ENCODE measurements at regions not wholly inside any gene's neighbourhood (a gene's known extent, or its start where the extent isn't known, plus 50 kb on each side); places are given as distances from the start of the nearest gene placed in this dataset.

DNA sequence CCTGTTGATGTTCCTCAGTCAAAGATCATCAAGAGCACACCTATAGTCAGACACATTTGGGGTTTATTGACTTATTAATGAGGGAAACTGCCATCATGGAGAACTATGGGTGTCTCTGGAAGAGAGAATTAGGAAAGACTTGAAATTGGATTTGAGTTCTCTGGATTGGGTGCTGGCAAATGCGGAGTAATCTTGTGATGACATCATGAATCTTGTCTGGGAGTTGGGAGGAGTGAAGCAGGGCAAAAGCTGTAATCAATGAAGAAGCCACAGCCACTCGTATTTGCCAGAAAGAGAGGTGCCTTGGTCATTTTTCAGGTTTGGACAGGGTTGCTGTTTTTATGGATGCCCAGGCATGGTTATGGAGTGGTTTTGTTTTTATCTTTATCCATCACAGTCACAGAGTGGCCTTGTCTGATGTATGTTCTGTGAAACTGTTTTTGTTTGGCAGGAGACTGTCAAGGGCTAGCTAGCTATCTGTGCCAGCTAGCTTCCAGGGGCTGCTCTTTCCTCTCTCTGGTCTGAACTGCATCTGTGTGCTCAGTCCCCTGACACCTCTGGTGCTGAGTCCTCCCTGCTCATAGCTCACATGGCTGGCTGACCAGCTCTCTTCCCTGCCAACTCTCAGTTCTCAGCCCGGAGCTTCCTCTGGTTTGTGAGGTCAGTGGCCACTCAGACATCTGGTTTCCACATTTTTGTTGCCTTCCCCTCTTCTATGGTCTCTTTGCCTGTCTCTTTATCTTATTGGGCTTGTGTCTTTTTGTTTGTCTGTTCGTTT lies 193.4 kb upstream of the RMP24 start:
- Histone ChIP-seq H3K4me1 (no peaks in the 10 kb centered on the region), H3K4me2 (ENCODE audit: low read length) (no peak overlapping the region), H3K9ac (no peak overlapping the region), H2AFZ (no peak overlapping the region), H3K79me2 (no peaks in the 10 kb centered on the region), H3K36me3 (ENCODE audit: control insufficient read depth, insufficient read depth, low read length) (no peaks in the 10 kb centered on the region), H3K9me3 (ENCODE audit: control insufficient read depth, low read length) (no peaks in the 10 kb centered on the region), H3K27ac (no peak overlapping the region), H3K4me3 (ENCODE audit: low read depth, low read length) (no peak overlapping the region), H3K27me3 (ENCODE audit: control insufficient read depth, insufficient read depth, low read length) (no peaks in the 10 kb centered on the region)
- TF ChIP-seq, protein P1, sequence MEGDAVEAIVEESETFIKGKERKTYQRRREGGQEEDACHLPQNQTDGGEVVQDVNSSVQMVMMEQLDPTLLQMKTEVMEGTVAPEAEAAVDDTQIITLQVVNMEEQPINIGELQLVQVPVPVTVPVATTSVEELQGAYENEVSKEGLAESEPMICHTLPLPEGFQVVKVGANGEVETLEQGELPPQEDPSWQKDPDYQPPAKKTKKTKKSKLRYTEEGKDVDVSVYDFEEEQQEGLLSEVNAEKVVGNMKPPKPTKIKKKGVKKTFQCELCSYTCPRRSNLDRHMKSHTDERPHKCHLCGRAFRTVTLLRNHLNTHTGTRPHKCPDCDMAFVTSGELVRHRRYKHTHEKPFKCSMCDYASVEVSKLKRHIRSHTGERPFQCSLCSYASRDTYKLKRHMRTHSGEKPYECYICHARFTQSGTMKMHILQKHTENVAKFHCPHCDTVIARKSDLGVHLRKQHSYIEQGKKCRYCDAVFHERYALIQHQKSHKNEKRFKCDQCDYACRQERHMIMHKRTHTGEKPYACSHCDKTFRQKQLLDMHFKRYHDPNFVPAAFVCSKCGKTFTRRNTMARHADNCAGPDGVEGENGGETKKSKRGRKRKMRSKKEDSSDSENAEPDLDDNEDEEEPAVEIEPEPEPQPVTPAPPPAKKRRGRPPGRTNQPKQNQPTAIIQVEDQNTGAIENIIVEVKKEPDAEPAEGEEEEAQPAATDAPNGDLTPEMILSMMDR (IDR thresholded peaks at IDR 0.05): no peak

DNA sequence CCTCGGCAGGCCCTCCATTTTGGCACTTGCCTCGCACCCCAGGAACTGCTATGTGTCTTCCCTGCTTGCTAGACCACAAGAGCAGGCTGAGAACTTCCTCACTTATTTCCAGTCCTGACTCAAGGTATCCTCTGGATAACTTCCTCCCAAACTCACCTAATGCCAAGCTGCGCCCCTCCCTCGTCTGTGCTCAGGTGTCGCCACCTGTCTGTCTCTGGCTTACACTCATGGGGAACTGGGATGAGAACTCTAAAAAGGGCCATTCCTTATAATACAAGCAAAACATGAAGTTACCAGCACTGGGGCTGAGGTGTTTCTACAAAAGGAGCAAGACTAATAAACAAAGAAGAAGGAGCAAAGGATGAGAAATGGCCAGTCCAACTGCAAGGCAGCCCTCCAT lies 191.5 kb upstream of the RMP24 start:
- H3K4me2 ChIP-seq (ENCODE audit: low read length): no peak overlapping the region
- H3K4me3 ChIP-seq (ENCODE audit: low read depth, low read length): no peak overlapping the region
- H3K79me2 ChIP-seq: no peaks in the 10 kb centered on the region
- no peaks in the 10 kb centered on the region for H3K36me3 ChIP-seq (ENCODE audit: control insufficient read depth, insufficient read depth, low read length)
- no peak overlapping the region for H3K9ac ChIP-seq
- no peaks in the 10 kb centered on the region for H3K27me3 ChIP-seq (ENCODE audit: control insufficient read depth, insufficient read depth, low read length)
- no peaks in the 10 kb centered on the region for H3K9me3 ChIP-seq (ENCODE audit: control insufficient read depth, low read length)
- TF ChIP-seq, protein P1 (IDR thresholded peaks at IDR 0.05): no peak
- H3K4me1 ChIP-seq: no peaks in the 10 kb centered on the region
- no peak overlapping the region for H2AFZ ChIP-seq
- no peak overlapping the region for H3K27ac ChIP-seq

DNA sequence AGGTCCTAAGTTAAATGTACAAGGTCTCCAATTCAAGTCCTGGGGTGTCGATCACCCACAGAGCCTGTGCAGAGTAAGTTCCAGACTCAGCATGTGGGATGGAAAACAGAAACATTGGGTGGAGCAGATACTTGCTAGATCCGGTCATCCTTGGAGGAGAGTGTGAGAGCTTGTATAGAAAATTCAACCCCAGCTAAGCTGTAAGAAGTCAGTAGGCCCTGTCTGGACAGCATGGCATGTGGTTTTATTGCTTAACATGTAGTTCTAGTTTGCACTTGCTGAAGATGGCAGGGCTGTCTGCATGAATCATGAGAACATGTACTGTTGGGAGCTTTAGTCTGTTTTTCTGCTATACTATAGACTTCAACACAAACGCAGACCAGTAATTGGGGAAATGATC lies 189.6 kb upstream of the RMP24 start:
- no peaks in the 10 kb centered on the region for H3K36me3 ChIP-seq (ENCODE audit: control insufficient read depth, insufficient read depth, low read length)
- no peaks in the 10 kb centered on the region for H3K9me3 ChIP-seq (ENCODE audit: control insufficient read depth, low read length)
- no peak overlapping the region for H2AFZ ChIP-seq
- H3K27ac ChIP-seq: no peak overlapping the region
- no peak overlapping the region for H3K4me2 ChIP-seq (ENCODE audit: low read length)
- no peaks in the 10 kb centered on the region for H3K4me1 ChIP-seq
- TF ChIP-seq, protein P1 (IDR thresholded peaks at IDR 0.05): no peak
- H3K27me3 ChIP-seq (ENCODE audit: control insufficient read depth, insufficient read depth, low read length): no peaks in the 10 kb centered on the region
- no peak overlapping the region for H3K9ac ChIP-seq
- H3K79me2 ChIP-seq: no peaks in the 10 kb centered on the region
- H3K4me3 ChIP-seq (ENCODE audit: low read depth, low read length): no peak overlapping the region

DNA sequence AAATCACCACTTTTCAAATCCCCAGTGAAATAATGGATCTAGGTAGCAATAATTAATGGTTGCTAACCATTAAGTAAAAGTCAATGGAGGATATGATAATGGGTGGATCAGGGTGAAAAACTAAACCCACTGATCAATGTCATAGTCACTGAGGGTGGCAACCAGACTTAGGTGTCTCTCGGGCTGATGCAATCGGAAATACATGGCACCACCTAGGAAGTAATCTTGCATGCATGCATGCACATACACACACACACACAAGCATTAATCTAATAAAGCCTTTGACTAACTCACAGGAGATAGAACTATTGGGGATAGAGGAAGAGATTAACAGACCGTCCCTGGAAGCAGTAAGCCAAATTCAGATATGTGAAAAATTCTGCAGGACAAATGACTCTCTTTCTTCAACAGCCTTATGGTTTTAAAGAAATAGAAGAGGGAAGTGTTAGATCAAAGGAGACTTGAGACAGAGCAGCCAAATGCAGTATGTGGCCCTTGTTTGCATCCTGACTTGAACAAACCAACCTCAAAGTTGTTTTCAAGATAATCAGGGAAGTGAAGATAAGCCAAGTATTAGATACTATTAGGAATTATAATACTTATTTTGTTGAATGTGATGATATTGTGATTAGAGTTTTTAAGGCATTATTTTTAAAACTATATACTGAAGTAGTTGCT lies 186.0 kb upstream of the RMP24 start:
- H3K4me3 ChIP-seq (ENCODE audit: low read depth, low read length): no peak overlapping the region
- no peaks in the 10 kb centered on the region for H3K9me3 ChIP-seq (ENCODE audit: control insufficient read depth, low read length)
- H2AFZ ChIP-seq: no peak overlapping the region
- H3K27me3 ChIP-seq (ENCODE audit: control insufficient read depth, insufficient read depth, low read length): no peaks in the 10 kb centered on the region
- no peak overlapping the region for H3K9ac ChIP-seq
- no peak overlapping the region for H3K4me2 ChIP-seq (ENCODE audit: low read length)
- no peaks in the 10 kb centered on the region for H3K79me2 ChIP-seq
- TF ChIP-seq, protein P1 (IDR thresholded peaks at IDR 0.05): no peak
- H3K36me3 ChIP-seq (ENCODE audit: control insufficient read depth, insufficient read depth, low read length): no peaks in the 10 kb centered on the region
- H3K27ac ChIP-seq: no peak overlapping the region
- H3K4me1 ChIP-seq: no peaks in the 10 kb centered on the region
